Left lung (tissue), 4 donors: ENCODE measurements at regions not wholly inside any gene's neighbourhood (a gene's known extent, or its start where the extent isn't known, plus 50 kb on each side); places are given as distances from the start of the nearest gene placed in this dataset.

Experiments
- ATAC-seq: fragments of 200-7000 bp; cut with Tn5 transposase; one replicate; pipeline ENCODE4 v1.9.1; 2020; ENCODE audit warnings: moderate library complexity
- DNase-seq, 4 donors: peaks; one replicate each; pipeline ENCODE4 v3.0.0-alpha.2; 2013 to 2020
- H3K27ac ChIP-seq, 2 donors: fragments of 200-600 bp; sonication (generic) in 1 of 2; one replicate each; pipeline versions ENCODE4 v1.5.0 to v1.8.0; 2020 to 2021
- H3K27me3 ChIP-seq, 2 donors: fragments of 200-600 bp; sonication (generic) in 1 of 2; one replicate each; pipeline versions ENCODE4 v1.5.0 to v1.8.0; 2020 to 2021
- H3K36me3 ChIP-seq, 2 donors: fragments of 200-600 bp; sonication (generic) in 1 of 2; one replicate each; pipeline versions ENCODE4 v1.5.0 to v1.8.0; 2020 to 2021
- H3K4me1 ChIP-seq, 2 donors: fragments of 200-600 bp; one replicate each; pipeline ENCODE4 v1.8.0; 2021
- H3K4me3 ChIP-seq, 2 donors: fragments of 200-600 bp; sonication (generic) in 1 of 2; one replicate each; pipeline versions ENCODE4 v1.5.0 to v1.8.0; 2020 to 2021; ENCODE audit warnings: mild to moderate bottlenecking in 1 of 2
- H3K9me3 ChIP-seq, 2 donors: fragments of 200-600 bp; sonication (generic) in 1 of 2; one replicate each; pipeline versions ENCODE4 v1.5.0 to v1.8.0; 2020 to 2021
- intact Hi-C, 2 donors: fragments of 100-400 bp; cut with DNase I; formaldehyde crosslinking; loops; one replicate each; pipeline versions ENCODE4 v1.11.2 to v1.14.2; 2022
- TF ChIP-seq, protein P1 (sequence below), 2 donors: fragments of 200-600 bp; sonication (generic) in 1 of 2; IDR thresholded peaks; one replicate each; pipeline versions ENCODE4 v1.5.0 to v1.8.0; 2021; ENCODE audit warnings: antibody characterized with exemption in 2 of 2
- donor health status: DM: no; HTN: yes; CAD: no.
- donor health status: DM: no; HTN: no; CAD: no.

DNA sequence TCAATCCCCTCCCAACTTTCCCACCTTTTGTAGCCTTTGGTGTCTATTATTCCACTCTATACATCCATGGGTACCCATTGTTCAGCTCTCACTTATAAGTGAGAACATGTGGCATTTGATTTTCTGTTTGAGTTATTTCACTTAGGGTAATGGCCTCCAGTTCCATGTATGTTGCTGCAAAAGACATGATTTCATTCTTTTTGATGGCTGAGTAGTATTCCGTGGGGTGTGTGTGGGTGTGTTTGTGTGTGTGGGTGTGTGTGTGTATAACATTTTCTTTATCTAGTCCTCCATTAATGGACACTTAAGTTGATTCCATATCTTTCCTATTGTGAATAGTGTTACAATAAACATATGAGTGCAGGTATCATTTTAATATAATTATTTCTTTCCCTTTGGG is 157.5 kb upstream of the FSTL4 start:
- intact Hi-C loops: no loop called here

DNA sequence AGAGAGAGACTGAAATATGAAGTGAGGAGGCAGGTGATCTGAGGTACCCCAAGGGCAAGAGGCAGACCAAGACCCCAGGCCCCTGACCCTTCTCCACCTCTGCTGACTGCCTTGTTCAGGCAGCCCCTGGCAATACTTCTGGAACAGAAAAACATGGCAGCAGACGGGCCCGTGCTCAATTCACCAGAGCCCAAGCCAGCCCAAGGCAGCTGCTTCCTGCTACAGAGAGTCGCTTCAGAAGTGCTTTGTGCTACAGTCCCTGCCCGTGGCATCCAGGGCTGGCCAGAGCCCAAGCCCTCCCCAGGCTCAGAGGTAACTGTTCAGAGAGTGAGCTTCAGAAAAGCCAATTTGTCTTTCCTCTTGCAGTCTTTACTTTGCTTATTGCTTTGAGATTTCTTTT is 151.4 kb upstream of the FSTL4 start:
- H3K27me3 ChIP-seq: no peaks in the 10 kb centered on the region
- no peaks in the 10 kb centered on the region for H3K36me3 ChIP-seq
- peak in 1 of 4 donors; percentile 17 for DNase-seq
- no peak overlapping the region for H3K27ac ChIP-seq
- TF ChIP-seq, protein P1, sequence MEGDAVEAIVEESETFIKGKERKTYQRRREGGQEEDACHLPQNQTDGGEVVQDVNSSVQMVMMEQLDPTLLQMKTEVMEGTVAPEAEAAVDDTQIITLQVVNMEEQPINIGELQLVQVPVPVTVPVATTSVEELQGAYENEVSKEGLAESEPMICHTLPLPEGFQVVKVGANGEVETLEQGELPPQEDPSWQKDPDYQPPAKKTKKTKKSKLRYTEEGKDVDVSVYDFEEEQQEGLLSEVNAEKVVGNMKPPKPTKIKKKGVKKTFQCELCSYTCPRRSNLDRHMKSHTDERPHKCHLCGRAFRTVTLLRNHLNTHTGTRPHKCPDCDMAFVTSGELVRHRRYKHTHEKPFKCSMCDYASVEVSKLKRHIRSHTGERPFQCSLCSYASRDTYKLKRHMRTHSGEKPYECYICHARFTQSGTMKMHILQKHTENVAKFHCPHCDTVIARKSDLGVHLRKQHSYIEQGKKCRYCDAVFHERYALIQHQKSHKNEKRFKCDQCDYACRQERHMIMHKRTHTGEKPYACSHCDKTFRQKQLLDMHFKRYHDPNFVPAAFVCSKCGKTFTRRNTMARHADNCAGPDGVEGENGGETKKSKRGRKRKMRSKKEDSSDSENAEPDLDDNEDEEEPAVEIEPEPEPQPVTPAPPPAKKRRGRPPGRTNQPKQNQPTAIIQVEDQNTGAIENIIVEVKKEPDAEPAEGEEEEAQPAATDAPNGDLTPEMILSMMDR (IDR thresholded peaks at IDR 0.05): no peak
- no peaks in the 10 kb centered on the region for H3K9me3 ChIP-seq
- intact Hi-C loops: no loop called here
- no peak overlapping the region for H3K4me3 ChIP-seq
- ATAC-seq: peak; percentile 79
- H3K4me1 ChIP-seq: no peaks in the 10 kb centered on the region

More for the DNA sequence above, 157.5 kb upstream of the FSTL4 start:
- H3K27me3 ChIP-seq: no peaks in the 10 kb centered on the region
- TF ChIP-seq, protein P1 (IDR thresholded peaks at IDR 0.05): no peak
- ATAC-seq (no peak), DNase-seq (no peak)
- H3K4me1 ChIP-seq: no peaks in the 10 kb centered on the region
- H3K27ac ChIP-seq: no peak overlapping the region
- H3K4me3 ChIP-seq: no peak overlapping the region
- H3K9me3 ChIP-seq: no peaks in the 10 kb centered on the region
- H3K36me3 ChIP-seq: no peaks in the 10 kb centered on the region

DNA sequence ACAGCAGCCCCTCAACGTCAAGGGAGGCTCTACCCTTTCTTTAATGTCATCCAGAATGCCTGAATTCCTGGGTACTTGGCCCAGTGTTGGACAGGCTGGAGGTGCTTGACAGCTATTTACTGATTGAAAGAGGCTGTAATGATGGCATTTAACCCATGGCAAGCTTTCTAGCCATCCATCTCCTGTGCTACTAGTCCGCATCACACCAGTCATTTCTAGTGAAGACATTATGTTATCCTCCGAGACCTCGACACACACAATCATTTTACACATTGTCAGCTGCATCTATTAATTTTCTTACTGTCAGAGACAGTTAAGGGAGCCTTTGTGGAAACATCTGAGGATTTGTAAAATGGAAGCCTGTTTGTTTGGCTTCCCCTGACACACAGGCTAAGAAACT is 149.3 kb upstream of the FSTL4 start:
- intact Hi-C loops: no loop called here
- Histone ChIP-seq H3K27me3 (no peaks in the 10 kb centered on the region), H3K36me3 (no peaks in the 10 kb centered on the region), H3K4me1 (no peaks in the 10 kb centered on the region), H3K27ac (no peak overlapping the region), H3K4me3 (no peak overlapping the region), H3K9me3 (no peaks in the 10 kb centered on the region)
- TF ChIP-seq, protein P1 (IDR thresholded peaks at IDR 0.05): no peak
- DNase-seq: no peak
- no peak for ATAC-seq

DNA sequence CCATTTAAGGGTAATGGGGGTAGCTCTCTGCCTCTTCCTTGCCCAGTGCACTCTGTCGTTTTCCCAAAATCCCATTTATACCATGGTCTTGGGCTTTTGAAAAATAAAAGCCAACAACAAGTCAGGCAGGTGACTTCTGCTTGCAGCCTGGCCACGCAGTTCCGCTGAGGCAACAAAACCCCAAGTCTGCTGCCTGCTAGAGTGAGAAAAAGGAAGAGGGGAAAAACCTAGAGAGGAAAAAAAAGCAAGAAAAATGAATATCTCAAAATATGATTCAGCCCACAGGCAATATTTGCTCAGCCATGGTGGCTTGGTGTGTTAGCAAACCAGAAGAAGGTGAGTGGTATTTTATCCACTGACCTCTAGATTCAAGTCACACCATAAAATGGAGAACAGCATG is 148.2 kb upstream of the FSTL4 start:
- H3K27me3 ChIP-seq: no peaks in the 10 kb centered on the region
- no peaks in the 10 kb centered on the region for H3K36me3 ChIP-seq
- DNase-seq (no peak), ATAC-seq (no peak)
- no peaks in the 10 kb centered on the region for H3K9me3 ChIP-seq
- TF ChIP-seq, protein P1 (IDR thresholded peaks at IDR 0.05): no peak
- no peak overlapping the region for H3K4me3 ChIP-seq
- intact Hi-C loops: no loop called here
- H3K4me1 ChIP-seq: no peaks in the 10 kb centered on the region
- no peak overlapping the region for H3K27ac ChIP-seq

DNA sequence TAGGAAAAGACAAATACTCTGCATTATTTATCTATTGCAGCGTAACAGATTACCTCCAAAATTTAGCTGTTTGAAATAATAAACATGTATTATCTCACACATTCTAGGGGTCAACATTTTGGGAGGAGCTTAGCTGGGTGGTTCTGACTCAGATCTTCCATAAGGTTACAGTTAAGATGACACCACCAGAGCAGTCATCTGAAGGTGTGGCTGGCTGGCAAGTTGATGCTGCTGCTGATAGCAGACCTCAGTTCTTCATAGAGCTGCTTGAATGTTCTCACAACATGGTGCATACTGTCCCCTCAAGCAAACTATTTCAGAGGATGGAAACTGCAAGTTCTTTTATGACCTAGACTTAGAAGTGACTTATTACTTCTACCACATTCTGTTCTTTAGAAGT is 146.3 kb upstream of the FSTL4 start:
- TF ChIP-seq, protein P1 (IDR thresholded peaks at IDR 0.05): no peak
- intact Hi-C loops: no loop called here
- Histone ChIP-seq H3K4me3 (no peak overlapping the region), H3K36me3 (no peaks in the 10 kb centered on the region), H3K9me3 (no peaks in the 10 kb centered on the region), H3K4me1 (no peaks in the 10 kb centered on the region), H3K27ac (no peak overlapping the region), H3K27me3 (no peaks in the 10 kb centered on the region)
- no peak for DNase-seq
- ATAC-seq: no peak
